22Rv1 (cell line): ENCODE measurements at regions not wholly inside any gene's neighbourhood (a gene's known extent, or its start where the extent isn't known, plus 50 kb on each side); places are given as distances from the start of the nearest gene placed in this dataset.

Source experiments
- H3K27ac ChIP-seq: fragments of 450-650 bp; 2 replicates; pipeline ENCODE4 v1.5.1; 2017
- ZFX ChIP-seq: fragments of 450-650 bp; IDR thresholded peaks from 2 replicates; pipeline ENCODE4 v1.6.1; 2017; ENCODE audit warnings: antibody characterized with exemption, borderline replicate concordance
- TF ChIP-seq, protein P1 (sequence below): fragments of 450-650 bp; IDR thresholded peaks from 2 replicates; pipeline ENCODE4 v1.5.1; 2017; ENCODE audit warnings: mild to moderate bottlenecking

DNA sequence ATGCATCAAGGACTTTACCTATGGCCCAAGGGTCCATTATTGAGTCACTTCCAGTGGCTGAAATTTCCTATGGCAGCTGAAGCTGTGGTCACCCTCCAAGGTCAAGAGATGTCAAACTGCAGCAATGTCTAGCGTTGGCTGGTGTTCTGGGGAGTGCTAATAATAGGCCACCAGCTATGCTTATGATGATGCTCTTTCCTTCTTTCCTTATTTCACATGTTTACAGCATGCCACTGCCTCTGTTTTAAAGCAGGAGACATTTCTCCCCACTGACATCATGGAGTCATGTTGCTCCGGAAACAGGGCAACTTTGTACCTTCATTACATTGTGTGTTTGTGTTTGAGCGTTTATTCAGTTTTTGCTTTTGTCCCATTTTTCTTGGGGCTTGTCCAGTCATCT, 62.6 kb upstream of the CYYR1 start:
- no peak overlapping the region for H3K27ac ChIP-seq
- no peak for TF ChIP-seq ZFX
- TF ChIP-seq, protein P1, sequence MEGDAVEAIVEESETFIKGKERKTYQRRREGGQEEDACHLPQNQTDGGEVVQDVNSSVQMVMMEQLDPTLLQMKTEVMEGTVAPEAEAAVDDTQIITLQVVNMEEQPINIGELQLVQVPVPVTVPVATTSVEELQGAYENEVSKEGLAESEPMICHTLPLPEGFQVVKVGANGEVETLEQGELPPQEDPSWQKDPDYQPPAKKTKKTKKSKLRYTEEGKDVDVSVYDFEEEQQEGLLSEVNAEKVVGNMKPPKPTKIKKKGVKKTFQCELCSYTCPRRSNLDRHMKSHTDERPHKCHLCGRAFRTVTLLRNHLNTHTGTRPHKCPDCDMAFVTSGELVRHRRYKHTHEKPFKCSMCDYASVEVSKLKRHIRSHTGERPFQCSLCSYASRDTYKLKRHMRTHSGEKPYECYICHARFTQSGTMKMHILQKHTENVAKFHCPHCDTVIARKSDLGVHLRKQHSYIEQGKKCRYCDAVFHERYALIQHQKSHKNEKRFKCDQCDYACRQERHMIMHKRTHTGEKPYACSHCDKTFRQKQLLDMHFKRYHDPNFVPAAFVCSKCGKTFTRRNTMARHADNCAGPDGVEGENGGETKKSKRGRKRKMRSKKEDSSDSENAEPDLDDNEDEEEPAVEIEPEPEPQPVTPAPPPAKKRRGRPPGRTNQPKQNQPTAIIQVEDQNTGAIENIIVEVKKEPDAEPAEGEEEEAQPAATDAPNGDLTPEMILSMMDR = no peak

DNA sequence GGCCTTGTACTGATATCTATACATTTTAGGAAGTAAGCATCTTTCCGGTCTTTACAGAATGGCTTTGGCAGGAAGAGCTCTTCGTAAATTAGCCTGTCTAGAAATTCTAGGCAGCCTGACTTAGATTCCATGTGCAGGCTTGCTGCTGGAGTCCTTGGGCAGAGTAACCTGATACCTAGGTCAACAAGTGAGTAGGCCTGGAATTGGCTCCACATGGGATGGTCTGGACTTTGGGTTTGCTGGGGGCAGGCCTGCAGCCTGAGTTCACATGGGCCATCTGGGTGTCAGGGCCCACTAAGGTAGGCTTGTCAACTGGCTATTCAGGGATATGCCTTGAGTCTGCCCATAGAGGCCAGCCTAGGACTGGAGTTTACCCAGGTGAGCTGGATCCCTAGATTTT, 59.6 kb upstream of the CYYR1 start:
- no peak for TF ChIP-seq ZFX
- no peak overlapping the region for H3K27ac ChIP-seq

DNA sequence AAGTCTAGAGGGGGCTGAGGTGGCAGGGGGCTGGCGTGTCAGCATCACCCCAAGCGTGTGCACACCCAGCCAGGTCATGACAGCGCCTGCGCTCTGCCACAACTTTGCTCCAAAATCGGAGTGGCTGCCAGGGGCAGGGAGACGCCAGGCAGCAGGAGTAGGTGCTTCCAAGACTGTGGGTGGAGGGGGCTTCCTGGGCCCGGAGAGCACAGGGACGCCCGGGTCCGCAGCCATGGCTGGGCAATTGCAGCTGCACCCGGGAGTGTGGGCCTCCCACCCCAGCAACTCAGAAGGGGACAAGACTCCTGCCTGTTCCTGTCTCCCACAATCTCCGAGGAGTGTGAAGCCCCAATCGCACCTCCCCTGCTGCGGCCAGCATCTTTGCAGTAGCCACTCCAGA, 53.1 kb upstream of the CYYR1 start:
- TF ChIP-seq ZFX = no peak
- TF ChIP-seq, protein P1 = no peak

DNA sequence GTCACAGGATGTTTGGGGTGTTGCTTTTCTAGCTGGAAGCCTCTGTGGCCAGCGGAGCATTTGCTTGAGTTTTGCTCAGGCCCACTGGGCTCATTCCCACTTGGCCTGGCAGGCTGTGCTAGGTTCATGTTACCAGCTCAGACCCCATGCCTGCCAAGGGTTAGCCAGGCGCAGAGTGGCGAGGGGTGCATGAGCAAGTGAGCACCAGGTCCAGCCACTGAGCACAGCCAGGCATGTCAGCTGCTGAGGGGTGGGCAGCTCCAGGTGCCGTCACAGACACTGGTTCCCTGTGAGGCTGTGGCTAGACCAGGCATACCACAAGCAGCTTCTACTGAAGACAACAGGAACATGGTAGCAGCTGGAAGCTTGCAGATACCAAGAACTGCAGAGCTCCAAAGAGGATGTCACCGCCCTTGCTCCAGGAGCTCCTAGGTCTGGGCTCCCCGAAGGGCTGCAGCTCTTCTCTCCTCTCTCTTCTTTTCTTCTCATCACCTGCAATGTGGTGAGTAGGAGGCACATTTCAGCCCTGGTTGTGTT, 52.0 kb upstream of the CYYR1 start:
- no peak overlapping the region for H3K27ac ChIP-seq
- TF ChIP-seq, protein P1 = no peak
- TF ChIP-seq ZFX = no peak

More for the DNA sequence above, 53.1 kb upstream of the CYYR1 start:
- H3K27ac ChIP-seq = no peak overlapping the region
